GM12878 (cell line): ENCODE measurements at regions not wholly inside any gene's neighbourhood (a gene's known extent, or its start where the extent isn't known, plus 50 kb on each side); places are given as distances from the start of the nearest gene placed in this dataset.

Experiments
- ATAC-seq: fragments of 200-7000 bp; cut with Tn5 transposase; 3 replicates; pipeline ENCODE4 v1.9.1; 2020; ENCODE audit warnings: mild to moderate bottlenecking, moderate library complexity
- BruUV-seq: library from RNA; stranded (reverse); fragments of 400-500 nt; replicated peaks from 2 replicates; lab custom pipeline; 2021; lab: Mats Ljungman, UMichigan
- CTCF ChIA-PET: fragments of 300-600 bp; sonication (Branson Sonifier 250); formaldehyde crosslinking; extraction: SDS; loops from one replicate; lab custom pipeline; 2021; ENCODE audit warnings: inconsistent platforms; lab: Yijun Ruan, JAX
- POLR2A ChIA-PET: fragments of 350-600 bp; formaldehyde crosslinking; extraction: SDS; loops from one replicate; lab custom pipeline; 2021; ENCODE audit warnings: inconsistent platforms; lab: Charles Lee
- RAD21 ChIA-PET: fragments of 300-600 bp; sonication (Branson Sonifier 250); formaldehyde crosslinking; loops from one replicate; lab custom pipeline; 2023; ENCODE audit warnings: antibody characterized with exemption; ENCODE audit not compliant: unreplicated experiment; lab: Charles Lee
- SMC1A ChIA-PET: fragments of 300-600 bp; sonication (Branson Sonifier 250); formaldehyde crosslinking; loops from one replicate; lab custom pipeline; 2023; ENCODE audit not compliant: unreplicated experiment, uncharacterized antibody; lab: Charles Lee
- DNase-seq: peaks from one replicate; pipeline ENCODE4 v3.0.0-alpha.2; 2011; ENCODE audit warnings: low read depth, low spot score
- FAIRE-seq: peaks from 3 replicates; lab custom pipeline; 2011; peaks lifted over from hg19 to GRCh38; lab: Jason Lieb, UNC
- H2AFZ ChIP-seq: 2 replicates; pipeline ENCODE4 v1.6.0; 2011; ENCODE audit warnings: low read depth, low read length, control low read depth; ENCODE audit not compliant: control insufficient read depth
- H3K27ac ChIP-seq: 2 replicates; pipeline ENCODE4 v1.5.1; 2011; ENCODE audit warnings: control low read depth; ENCODE audit not compliant: control insufficient read depth, insufficient read depth
- H3K27me3 ChIP-seq, 2 experiments: replicated peaks in 1 of 2; 2 replicates each; pipeline versions ENCODE4 v1.6.0 to v1.6.1; 2011; ENCODE audit warnings: low read length in 1 of 2; ENCODE audit not compliant: control insufficient read depth in 2 of 2, insufficient read depth in 2 of 2
- H3K36me3 ChIP-seq, 2 experiments: 2 replicates each; pipeline ENCODE4 v1.5.1; 2011; ENCODE audit warnings: low read length in 1 of 2; ENCODE audit not compliant: control insufficient read depth in 2 of 2, insufficient read depth in 2 of 2
- H3K4me1 ChIP-seq: 2 replicates; pipeline ENCODE4 v1.6.1; 2011; ENCODE audit warnings: mild to moderate bottlenecking, low read length, moderate library complexity, mixed read lengths; ENCODE audit not compliant: control insufficient read depth, insufficient read depth
- H3K4me2 ChIP-seq: 2 replicates; pipeline ENCODE4 v1.6.0; 2011; ENCODE audit warnings: control low read depth; ENCODE audit not compliant: control insufficient read depth, insufficient read depth
- H3K4me3 ChIP-seq: fragments of 200-600 bp; sonication (generic); 2 replicates; pipeline ENCODE4 v1.5.1; 2016
- H3K79me2 ChIP-seq: 2 replicates; pipeline ENCODE4 v1.6.0; 2011; ENCODE audit warnings: low read length; ENCODE audit not compliant: control insufficient read depth, insufficient read depth
- H3K9ac ChIP-seq: 2 replicates; pipeline ENCODE4 v1.8.0; 2011; ENCODE audit warnings: low read length, control low read depth, mixed read lengths; ENCODE audit not compliant: control insufficient read depth, insufficient read depth
- H3K9me3 ChIP-seq: replicated peaks from 3 replicates; pipeline ENCODE4 v1.5.1; 2011; ENCODE audit warnings: mild to moderate bottlenecking, low read length; ENCODE audit not compliant: control insufficient read depth, insufficient read depth
- H4K20me1 ChIP-seq: 2 replicates; pipeline ENCODE4 v1.6.0; 2011; ENCODE audit not compliant: control insufficient read depth, insufficient read depth
- CBX5 ChIP-seq: sonication (generic); IDR thresholded peaks from 2 replicates; pipeline ENCODE4 v1.6.1; 2016; ENCODE audit warnings: low read depth, moderate library complexity, mild to moderate bottlenecking, inconsistent platforms
- RAD21 ChIP-seq: IDR thresholded peaks from 2 replicates; pipeline ENCODE4 v1.6.1; 2011; ENCODE audit warnings: mild to moderate bottlenecking, low read depth, low read length, moderate library complexity; ENCODE audit not compliant: insufficient read depth
- WGBS: methylation state at CpG from one replicate; pipeline ENCODE4 v1.1.6; 2016; ENCODE audit warnings: low lambda C conversion rate; ENCODE audit not compliant: insufficient replicate concordance, insufficient coverage; ENCODE audit errors: missing lambda C conversion rate; 5-methylcytosine and 5-hydroxymethylcytosine counted together
- in situ Hi-C: fragments of 300-500 bp; cut with MboI; formaldehyde crosslinking; loops from 9 replicates; pipeline ENCODE4 v1.14.3; 2018; ENCODE audit warnings: mixed read lengths
- intact Hi-C: fragments of 100-400 bp; cut with micrococcal nuclease; formaldehyde crosslinking; loops from one replicate; pipeline ENCODE4 v1.14.2; 2022; ENCODE audit not compliant: unreplicated experiment
- TF ChIP-seq, protein P1 (sequence below): fragments of 450-650 bp; IDR thresholded peaks from 2 replicates; pipeline ENCODE4 v1.6.1; 2018; ENCODE audit warnings: borderline replicate concordance, mild to moderate bottlenecking; ENCODE audit not compliant: partially characterized antibody
- TF ChIP-seq, protein P2 (sequence below): fragments of 450-650 bp; IDR thresholded peaks from 2 replicates; pipeline ENCODE4 v1.6.1; 2014; ENCODE audit warnings: mild to moderate bottlenecking

DNA sequence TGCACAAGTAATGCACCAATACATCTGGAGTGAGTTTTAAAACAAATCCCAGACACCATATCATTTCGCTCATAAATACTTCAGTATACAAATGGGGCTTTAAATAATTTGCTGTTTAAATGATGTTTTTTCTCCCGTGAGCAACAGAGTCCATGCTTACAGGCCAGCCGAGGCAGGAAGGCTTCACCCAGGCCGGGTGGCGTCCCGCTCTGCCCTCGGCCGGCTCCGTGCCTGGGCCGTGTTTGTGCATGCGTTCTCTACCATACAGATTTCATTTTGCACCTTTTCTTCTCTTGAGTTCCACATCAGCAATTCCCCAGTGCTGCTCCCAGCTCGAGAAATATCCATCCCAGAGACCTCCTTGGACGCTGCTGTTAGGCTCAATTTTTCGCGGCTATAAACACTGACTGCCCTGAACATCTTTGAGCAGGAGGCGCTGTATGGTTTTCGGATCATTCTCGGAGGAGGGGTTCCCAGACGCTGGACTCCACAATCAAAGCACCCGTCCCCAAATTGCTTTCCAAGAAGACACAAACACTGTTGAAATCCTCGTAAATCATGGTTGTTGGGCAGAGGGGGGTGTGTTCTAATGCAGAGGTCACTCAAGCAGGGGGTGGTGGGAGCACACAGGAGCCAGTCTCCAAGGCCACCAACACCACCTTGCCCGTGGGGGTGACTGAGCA lies 91.6 kb downstream of the MICALL2 start:
- CTCF ChIA-PET: no interaction called here
- H3K27me3 ChIP-seq: 0 out of 4 replicates have a peak, but pooled peaks cover 0 to 3% of the 10 kb centered on the region in 2 experiments
- no peaks in the 10 kb centered on the region; the same call in 2 of the 3 replicates for H3K9me3 ChIP-seq
- H3K79me2 ChIP-seq: no peaks in the 10 kb centered on the region
- intact Hi-C loops (no loop called here), in situ Hi-C loops (no loop called here)
- H3K27ac ChIP-seq: no peak overlapping the region
- H3K4me1 ChIP-seq: no peaks in the 10 kb centered on the region
- WGBS: 48% methylated on average over 22 of the region's 22 CpGs
- FAIRE-seq: no peak
- H3K36me3 ChIP-seq: no peaks in the 10 kb centered on the region
- H2AFZ ChIP-seq: no peak overlapping the region
- TF ChIP-seq, protein P1, sequence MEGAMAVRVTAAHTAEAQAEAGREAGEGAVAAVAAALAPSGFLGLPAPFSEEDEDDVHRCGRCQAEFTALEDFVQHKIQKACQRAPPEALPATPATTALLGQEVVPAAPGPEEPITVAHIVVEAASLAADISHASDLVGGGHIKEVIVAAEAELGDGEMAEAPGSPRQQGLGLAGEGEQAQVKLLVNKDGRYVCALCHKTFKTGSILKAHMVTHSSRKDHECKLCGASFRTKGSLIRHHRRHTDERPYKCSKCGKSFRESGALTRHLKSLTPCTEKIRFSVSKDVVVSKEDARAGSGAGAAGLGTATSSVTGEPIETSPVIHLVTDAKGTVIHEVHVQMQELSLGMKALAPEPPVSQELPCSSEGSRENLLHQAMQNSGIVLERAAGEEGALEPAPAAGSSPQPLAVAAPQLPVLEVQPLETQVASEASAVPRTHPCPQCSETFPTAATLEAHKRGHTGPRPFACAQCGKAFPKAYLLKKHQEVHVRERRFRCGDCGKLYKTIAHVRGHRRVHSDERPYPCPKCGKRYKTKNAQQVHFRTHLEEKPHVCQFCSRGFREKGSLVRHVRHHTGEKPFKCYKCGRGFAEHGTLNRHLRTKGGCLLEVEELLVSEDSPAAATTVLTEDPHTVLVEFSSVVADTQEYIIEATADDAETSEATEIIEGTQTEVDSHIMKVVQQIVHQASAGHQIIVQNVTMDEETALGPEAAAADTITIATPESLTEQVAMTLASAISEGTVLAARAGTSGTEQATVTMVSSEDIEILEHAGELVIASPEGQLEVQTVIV: no peak
- no peak for TF ChIP-seq CBX5
- TF ChIP-seq, protein P2, sequence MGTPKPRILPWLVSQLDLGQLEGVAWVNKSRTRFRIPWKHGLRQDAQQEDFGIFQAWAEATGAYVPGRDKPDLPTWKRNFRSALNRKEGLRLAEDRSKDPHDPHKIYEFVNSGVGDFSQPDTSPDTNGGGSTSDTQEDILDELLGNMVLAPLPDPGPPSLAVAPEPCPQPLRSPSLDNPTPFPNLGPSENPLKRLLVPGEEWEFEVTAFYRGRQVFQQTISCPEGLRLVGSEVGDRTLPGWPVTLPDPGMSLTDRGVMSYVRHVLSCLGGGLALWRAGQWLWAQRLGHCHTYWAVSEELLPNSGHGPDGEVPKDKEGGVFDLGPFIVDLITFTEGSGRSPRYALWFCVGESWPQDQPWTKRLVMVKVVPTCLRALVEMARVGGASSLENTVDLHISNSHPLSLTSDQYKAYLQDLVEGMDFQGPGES: no peak
- no peak for TF ChIP-seq RAD21
- DNase-seq: no peak
- BruUV-seq: no TSS peak
- SMC1A ChIA-PET: no interaction called here
- no peaks in the 10 kb centered on the region for H4K20me1 ChIP-seq
- H3K4me2 ChIP-seq: no peak overlapping the region
- POLR2A ChIA-PET: no interaction called here
- H3K4me3 ChIP-seq: no peak overlapping the region
- ATAC-seq: no peak
- no peak overlapping the region for H3K9ac ChIP-seq
- RAD21 ChIA-PET: no interaction called here
